GM11168 (cell line): ENCODE measurements at regions not wholly inside any gene's neighbourhood (a gene's known extent, or its start where the extent isn't known, plus 50 kb on each side); places are given as distances from the start of the nearest gene placed in this dataset.

Source experiments
- in situ Hi-C: fragments of 300-500 bp; cut with MboI; formaldehyde crosslinking; loops from one replicate; pipeline ENCODE4 v1.12.0; 2022; ENCODE audit warnings: low sequenced_read_pairs; ENCODE audit not compliant: unreplicated experiment

GRCh38 chr7:25844102-25844870, 307.7 kb upstream of the NFE2L3 start:
- in situ Hi-C loops: no loop called here

DNA sequence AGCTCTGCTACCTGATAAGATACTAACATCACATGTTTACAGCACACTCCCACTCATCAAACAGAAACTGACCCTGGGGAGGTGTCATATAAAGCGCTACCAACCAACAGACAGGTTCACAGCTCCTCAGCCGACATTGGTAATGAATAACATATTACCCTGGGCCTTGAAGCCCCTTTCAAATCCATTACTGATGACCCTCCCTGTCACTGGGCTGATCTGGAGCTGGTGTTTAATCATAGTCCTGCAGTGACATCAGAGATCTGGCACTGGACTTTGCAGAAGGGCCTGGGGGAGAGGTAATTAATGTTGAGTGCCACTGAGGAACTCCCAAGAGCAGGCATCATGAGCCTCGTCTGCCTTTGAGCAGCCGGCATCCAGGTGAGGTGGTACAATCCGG, 306.5 kb upstream of the NFE2L3 start:
- in situ Hi-C loops: no loop called here

GRCh38 chr7:25846722-25847121, 305.3 kb upstream of the NFE2L3 start:
- in situ Hi-C loops: no loop called here

DNA sequence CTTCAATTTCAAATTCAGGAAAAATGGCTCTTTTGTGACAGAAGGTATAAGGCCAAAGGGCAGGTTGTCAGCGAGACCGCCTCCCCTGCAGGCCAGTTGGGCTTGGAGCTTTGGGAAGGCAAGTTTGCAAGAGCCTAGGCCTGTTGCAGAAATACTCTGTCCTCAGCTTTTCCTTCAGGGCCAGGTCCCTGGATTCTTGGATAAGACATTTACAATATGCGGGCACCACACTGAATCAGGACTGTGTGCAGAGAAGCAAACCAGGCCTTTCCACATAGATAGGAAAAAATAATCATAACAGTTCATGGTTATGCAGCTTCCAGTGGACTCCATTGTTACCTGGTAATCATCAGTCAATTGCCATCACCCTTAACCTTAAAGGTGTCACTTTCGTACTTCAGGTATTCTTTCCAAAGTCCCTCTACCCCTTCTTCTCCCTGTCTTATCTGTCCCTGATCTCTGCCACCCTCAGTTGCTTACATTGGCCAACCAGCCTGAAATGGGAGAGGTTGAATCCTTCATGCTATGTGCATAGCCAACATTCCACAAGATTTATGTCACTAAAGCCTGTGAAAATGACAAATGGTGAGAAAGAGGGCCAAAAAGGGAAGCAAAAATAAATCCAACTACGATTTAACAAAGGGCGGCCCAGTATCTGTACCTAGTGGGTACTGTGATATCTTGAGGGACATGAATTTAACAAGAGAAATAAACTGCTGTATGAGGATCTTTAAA, 304.5 kb upstream of the NFE2L3 start:
- in situ Hi-C loops: no loop called here

DNA sequence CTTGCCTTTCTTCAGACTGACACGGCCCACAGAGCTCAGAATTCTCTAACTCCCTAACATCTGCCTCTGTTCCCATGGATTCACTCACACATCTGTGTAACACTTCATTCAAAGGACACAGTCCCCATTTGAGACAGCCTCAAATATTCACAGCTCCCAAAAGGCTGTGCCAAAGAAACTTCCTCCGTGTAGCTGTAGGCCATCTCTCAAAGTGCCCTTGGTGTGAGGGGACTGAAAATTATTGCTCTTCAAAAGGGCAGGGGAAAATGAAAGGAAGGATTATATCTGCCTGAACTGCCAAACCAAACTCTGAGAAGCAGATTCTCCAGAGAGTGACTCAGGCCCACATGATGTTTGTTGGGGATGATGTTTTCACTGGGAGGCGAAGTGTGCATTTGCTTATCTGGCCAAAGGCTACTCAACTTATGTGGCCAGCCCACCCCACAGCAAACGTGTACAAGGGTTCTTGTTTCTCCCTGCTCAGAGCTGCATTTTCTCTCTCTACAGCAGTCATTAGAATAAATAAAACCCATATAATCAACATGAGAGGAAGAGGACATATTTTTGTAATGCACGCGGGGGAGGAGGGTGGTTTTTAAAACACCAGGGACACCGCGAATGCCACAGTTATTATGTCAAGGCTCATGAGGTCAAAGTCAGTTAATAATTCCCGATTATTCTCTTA, 302.4 kb upstream of the NFE2L3 start:
- in situ Hi-C loops: loop anchor here (10.0 to 25.0 kb wide), 3 partner anchors 585 to 1338 kb away; partner anchors contain the start of gene HOXA11

GRCh38 chr7:25850216-25850615, 301.8 kb upstream of the NFE2L3 start:
- in situ Hi-C loops: loop anchor here (10.0 to 25.0 kb wide), 3 partner anchors 585 to 1337 kb away; partner anchors contain the start of gene HOXA11

GRCh38 chr7:25850735-25851134, 301.3 kb upstream of the NFE2L3 start:
- in situ Hi-C loops: loop anchor here (10.0 to 25.0 kb wide), 3 partner anchors 586 to 1337 kb away; partner anchors contain the start of gene HOXA11

- in situ Hi-C loops: loop anchor here (10.0 to 25.0 kb wide), 3 partner anchors 587 to 1336 kb away; partner anchors contain the start of gene HOXA11
These were observed 300.4 kb upstream of the NFE2L3 start for GRCh38 chr7:25851332-25852210.

GRCh38 chr7:25852211-25852938, 299.6 kb upstream of the NFE2L3 start:
- in situ Hi-C loops: loop anchor here (10.0 to 25.0 kb wide), 3 partner anchors 588 to 1335 kb away; partner anchors contain the start of gene HOXA11

- in situ Hi-C loops: loop anchor here (10.0 to 25.0 kb wide), 3 partner anchors 588 to 1334 kb away; partner anchors contain the start of gene HOXA11
These were observed 299.1 kb upstream of the NFE2L3 start for GRCh38 chr7:25852939-25853271.

DNA sequence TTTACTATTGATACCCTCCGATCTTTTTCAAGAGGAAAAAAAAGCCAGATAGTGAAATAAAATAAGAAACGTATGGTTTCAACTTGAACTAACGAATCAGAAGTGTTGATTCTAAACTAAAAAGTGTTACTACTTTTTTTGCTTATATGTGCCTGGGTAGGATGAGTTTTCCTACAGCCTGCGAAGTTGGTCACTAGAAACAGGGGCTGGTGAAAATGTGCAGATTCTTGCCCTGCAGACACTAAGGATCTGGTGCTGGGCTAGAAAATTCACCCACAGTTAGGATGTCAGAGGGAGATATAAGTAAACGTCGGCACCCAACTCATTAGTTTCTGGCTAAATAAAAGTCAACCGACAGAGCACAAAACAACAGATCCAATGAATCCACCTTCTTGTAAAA, 298.7 kb upstream of the NFE2L3 start:
- in situ Hi-C loops: loop anchor here (10.0 to 25.0 kb wide), 3 partner anchors 589 to 1334 kb away; partner anchors contain the start of gene HOXA11

DNA sequence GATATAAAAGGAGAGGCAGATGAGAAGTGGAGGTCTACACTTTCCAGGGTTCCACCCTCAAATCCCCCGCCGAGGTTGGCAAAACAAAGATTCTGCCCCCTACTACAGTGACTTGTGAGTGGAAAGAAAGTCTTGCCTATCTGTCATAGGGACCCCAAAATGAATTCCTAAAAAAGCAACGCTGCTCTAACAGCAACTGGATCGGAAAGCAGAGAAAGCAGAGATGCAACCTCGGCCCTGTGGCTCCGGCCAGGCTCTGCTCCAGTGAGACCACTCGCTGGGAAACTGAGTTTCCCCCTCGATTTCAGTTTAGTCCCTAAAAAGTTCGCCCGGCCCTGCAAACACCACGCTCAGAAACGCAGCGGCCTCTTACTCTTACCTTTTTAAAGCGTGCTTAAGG, 297.9 kb upstream of the NFE2L3 start:
- in situ Hi-C loops: loop anchor here (10.0 to 25.0 kb wide), 3 partner anchors 589 to 1333 kb away; partner anchors contain the start of gene HOXA11

GRCh38 chr7:25854608-25855497, 297.1 kb upstream of the NFE2L3 start:
- in situ Hi-C loops: loop anchor here (10.0 to 25.0 kb wide), 3 partner anchors 590 to 1332 kb away; partner anchors contain the start of gene HOXA11

GRCh38 chr7:25855854-25856782, 295.9 kb upstream of the NFE2L3 start:
- in situ Hi-C loops: loop anchor here (10.0 to 25.0 kb wide), 3 partner anchors 591 to 1331 kb away; partner anchors contain the start of gene HOXA11

- in situ Hi-C loops: loop anchor here (10.0 to 25.0 kb wide), 3 partner anchors 593 to 1330 kb away; partner anchors contain the start of gene HOXA11
These were observed 294.5 kb upstream of the NFE2L3 start for GRCh38 chr7:25857376-25858067.

- in situ Hi-C loops: loop anchor here (10.0 to 25.0 kb wide), 3 partner anchors 593 to 1329 kb away; partner anchors contain the start of gene HOXA11
These were observed 293.8 kb upstream of the NFE2L3 start for GRCh38 chr7:25858200-25858524.
